HCT116 (cell line): ENCODE measurements at regions not wholly inside any gene's neighbourhood (a gene's known extent, or its start where the extent isn't known, plus 50 kb on each side); places are given as distances from the start of the nearest gene placed in this dataset.

Source experiments
- ATAC-seq: fragments of 200-7000 bp; cut with Tn5 transposase; 2 replicates; pipeline ENCODE4 v1.9.1; 2020; ENCODE audit warnings: mild to moderate bottlenecking, moderate library complexity
- BruUV-seq: library from RNA; stranded (reverse); fragments of 400-500 nt; replicated peaks from 2 replicates; lab custom pipeline; 2021; lab: Mats Ljungman, UMichigan
- CTCF ChIA-PET: fragments of 300-600 bp; sonication (Branson Sonifier 250); formaldehyde crosslinking; loops from one replicate; lab custom pipeline; 2021; ENCODE audit warnings: antibody characterized with exemption; lab: Charles Lee
- POLR2A ChIA-PET: fragments of 300-600, 350-600 bp; sonication (Branson Sonifier 250); formaldehyde crosslinking; loops from one replicate; lab custom pipeline; 2021; ENCODE audit warnings: antibody characterized with exemption; lab: Charles Lee
- RAD21 ChIA-PET, 2 experiments: fragments of 300-600 bp; sonication (Branson Sonifier 250); formaldehyde crosslinking; loops; one replicate each; lab custom pipeline; 2023; ENCODE audit warnings: low total read pairs in 2 of 2; ENCODE audit not compliant: uncharacterized antibody in 2 of 2, unreplicated experiment in 2 of 2, low non-redundant PET in 1 of 2; lab: Charles Lee
- DNase-seq: peaks from one replicate; pipeline ENCODE4 v3.0.0-alpha.2; 2010; ENCODE audit warnings: low read depth, low spot score
- H2AFZ ChIP-seq: fragments of 200-600 bp; shearing (Covaris generic), sonication (generic); 2 replicates; pipeline ENCODE4 v1.6.1; 2017; ENCODE audit warnings: low read depth, mixed run types, mixed read lengths, antibody characterized with exemption, low read length; ENCODE audit not compliant: poor library complexity, severe bottlenecking
- H3K27ac ChIP-seq: 2 replicates; pipeline ENCODE4 v1.5.1; 2012; ENCODE audit warnings: low read depth, low read length
- H3K27me3 ChIP-seq: fragments of 200-600 bp; sonication (generic); 2 replicates; pipeline ENCODE4 v1.6.1; 2016; ENCODE audit warnings: mixed run types, low read length, mixed read lengths; ENCODE audit not compliant: insufficient read depth
- H3K36me3 ChIP-seq, 2 experiments: fragments of 200-500 bp in 1 of 2; fragments of 200-600 bp in 1 of 2; sonication (Bioruptor generic) in 1 of 2; sonication (generic) in 1 of 2; 2 replicates each; pipeline versions ENCODE4 v1.5.1 to v1.6.1; 2014 to 2016; ENCODE audit warnings: low read length in 2 of 2, inconsistent platforms in 1 of 2, mixed read lengths in 1 of 2, mixed run types in 1 of 2; ENCODE audit not compliant: insufficient read depth in 2 of 2, control insufficient read depth in 1 of 2
- H3K4me1 ChIP-seq, 2 experiments: fragments of 200-600 bp in 1 of 2; sonication (generic) in 1 of 2; 2 replicates each; pipeline versions ENCODE4 v1.5.1 to v1.6.1; 2012 to 2017; ENCODE audit warnings: low read length in 2 of 2, inconsistent platforms in 1 of 2, mild to moderate bottlenecking in 1 of 2, mixed read lengths in 1 of 2, mixed run types in 1 of 2, moderate library complexity in 1 of 2; ENCODE audit not compliant: insufficient read depth in 2 of 2, control insufficient read depth in 1 of 2
- H3K4me2 ChIP-seq: fragments of 200-600 bp; sonication (generic); 2 replicates; pipeline ENCODE4 v1.6.1; 2017; ENCODE audit warnings: mixed run types, low read length, mixed read lengths
- H3K4me3 ChIP-seq, 2 experiments: fragments of 200-600 bp in 1 of 2; sonication (generic) in 1 of 2; replicated peaks in 1 of 2; 2 replicates each; pipeline ENCODE4 v1.5.1; 2011 to 2016; ENCODE audit warnings: low read length in 2 of 2, control low read depth in 1 of 2, low read depth in 1 of 2, mild to moderate bottlenecking in 1 of 2, mixed read lengths in 1 of 2, mixed run types in 1 of 2
- H3K79me2 ChIP-seq: fragments of 200-600 bp; sonication (generic); 2 replicates; pipeline ENCODE4 v1.6.1; 2017; ENCODE audit warnings: mild to moderate bottlenecking, mixed run types, low read length, moderate library complexity, mixed read lengths; ENCODE audit not compliant: insufficient read depth
- H3K9ac ChIP-seq: fragments of 200-600 bp; sonication (generic); 2 replicates; pipeline ENCODE4 v1.6.1; 2016; ENCODE audit warnings: low read length, mixed read lengths
- H3K9me2 ChIP-seq: fragments of 200-600 bp; sonication (generic), shearing (Covaris generic); 2 replicates; pipeline ENCODE4 v1.6.1; 2017; ENCODE audit warnings: mixed run types, mild to moderate bottlenecking, moderate library complexity; ENCODE audit not compliant: insufficient read depth
- H3K9me3 ChIP-seq, 2 experiments: fragments of 200-500 bp in 1 of 2; fragments of 200-600 bp in 1 of 2; sonication (Bioruptor generic) in 1 of 2; sonication (generic) in 1 of 2; 2 replicates each; pipeline ENCODE4 v1.6.1; 2014 to 2017; ENCODE audit warnings: low read length in 2 of 2, mixed read lengths in 2 of 2, inconsistent platforms in 1 of 2, low read depth in 1 of 2, mild to moderate bottlenecking in 1 of 2, mixed run types in 1 of 2, moderate library complexity in 1 of 2; ENCODE audit not compliant: control insufficient read depth in 1 of 2, insufficient read depth in 1 of 2
- H4K20me1 ChIP-seq: fragments of 200-600 bp; sonication (generic), shearing (Covaris generic); 2 replicates; pipeline ENCODE4 v1.6.1; 2017; ENCODE audit warnings: mixed run types, mild to moderate bottlenecking, moderate library complexity; ENCODE audit not compliant: insufficient read depth
- CBX3 ChIP-seq: IDR thresholded peaks from 2 replicates; pipeline ENCODE4 v1.6.1; 2012; ENCODE audit warnings: low read depth
- CEBPB ChIP-seq: IDR thresholded peaks from 2 replicates; pipeline ENCODE4 v1.6.1; 2012; ENCODE audit warnings: low read depth
- CTCF ChIP-seq, 3 experiments: fragments of 200-600 bp in 1 of 3; sonication (generic) in 1 of 3; IDR thresholded peaks in 2 of 3; conservative IDR thresholded peaks in 1 of 3; 2 replicates each; pipeline ENCODE4 v1.5.1; 2012 to 2017; ENCODE audit warnings: low read depth in 2 of 3, low read length in 2 of 3, antibody characterized with exemption in 1 of 3, borderline replicate concordance in 1 of 3, control low read depth in 1 of 3, mild to moderate bottlenecking in 1 of 3, mixed read lengths in 1 of 3, mixed run types in 1 of 3, moderate library complexity in 1 of 3; ENCODE audit not compliant: insufficient read depth in 1 of 3
- EGR1 ChIP-seq: IDR thresholded peaks from 2 replicates; pipeline ENCODE4 v1.6.1; 2012; ENCODE audit warnings: low read depth
- ELF1 ChIP-seq: IDR thresholded peaks from 2 replicates; pipeline ENCODE4 v1.6.1; 2012; ENCODE audit warnings: low read depth, borderline replicate concordance
- EZH2phosphoT487 ChIP-seq: fragments of 200-600 bp; IDR thresholded peaks from 2 replicates; pipeline ENCODE4 v1.6.1; 2018; ENCODE audit warnings: antibody characterized with exemption, borderline replicate concordance
- JUND ChIP-seq: IDR thresholded peaks from 2 replicates; pipeline ENCODE4 v1.6.1; 2012
- MAX ChIP-seq: IDR thresholded peaks from 2 replicates; pipeline ENCODE4 v1.6.1; 2012
- POLR2A ChIP-seq: IDR thresholded peaks from 2 replicates; pipeline ENCODE4 v1.7.0; 2011; ENCODE audit warnings: borderline replicate concordance; ENCODE audit not compliant: insufficient read depth, insufficient read length; ENCODE audit errors: extremely low read depth
- POLR2AphosphoS5 ChIP-seq: IDR thresholded peaks from 2 replicates; pipeline ENCODE4 v1.6.1; 2011; ENCODE audit warnings: mild to moderate bottlenecking, low read depth, low read length, moderate library complexity
- RAD21 ChIP-seq: IDR thresholded peaks from 2 replicates; pipeline ENCODE4 v1.6.1; 2012; ENCODE audit warnings: low read depth, mild to moderate bottlenecking
- REST ChIP-seq: IDR thresholded peaks from 2 replicates; pipeline ENCODE4 v1.6.1; 2012; ENCODE audit warnings: low read depth
- SIN3A ChIP-seq: IDR thresholded peaks from 2 replicates; pipeline ENCODE4 v1.6.1; 2012; ENCODE audit warnings: low read depth
- SP1 ChIP-seq: IDR thresholded peaks from 2 replicates; pipeline ENCODE4 v1.6.1; 2012; ENCODE audit warnings: low read depth
- SRF ChIP-seq: IDR thresholded peaks from 2 replicates; pipeline ENCODE4 v1.6.1; 2012; ENCODE audit warnings: low read depth
- TCF7L2 ChIP-seq: IDR thresholded peaks from 2 replicates; pipeline ENCODE4 v1.7.0; 2011; ENCODE audit warnings: borderline replicate concordance, inconsistent platforms; ENCODE audit not compliant: insufficient read depth, insufficient read length; ENCODE audit errors: extremely low read depth
- YY1 ChIP-seq: IDR thresholded peaks from 2 replicates; pipeline ENCODE4 v1.6.1; 2011; ENCODE audit warnings: low read length, low read depth, moderate library complexity, mild to moderate bottlenecking; ENCODE audit not compliant: insufficient replicate concordance; ENCODE audit errors: extremely low read depth
- ZBTB33 ChIP-seq: IDR thresholded peaks from 2 replicates; pipeline ENCODE4 v1.6.1; 2011; ENCODE audit warnings: mild to moderate bottlenecking, low read length, moderate library complexity; ENCODE audit not compliant: insufficient replicate concordance; ENCODE audit errors: extremely low read depth
- ZNF274 ChIP-seq: fragments of 200-500 bp; sonication (Bioruptor generic); IDR thresholded peaks from 2 replicates; pipeline ENCODE4 v1.6.1; 2014; ENCODE audit warnings: mild to moderate bottlenecking, low read depth, low read length, inconsistent platforms
- intact Hi-C: fragments of 100-400 bp; cut with micrococcal nuclease; formaldehyde crosslinking; loops from 2 replicates; pipeline ENCODE4 v1.10.0; 2022

GRCh38 chr4:186018261-186018660 lies 50.7 kb upstream of the TLR3 start:
- no peak overlapping the region for H3K4me3 ChIP-seq
- RAD21 ChIA-PET: no interaction called here
- H3K9ac ChIP-seq: no peak overlapping the region
- H3K9me3 ChIP-seq: no peaks in the 10 kb centered on the region
- no peaks in the 10 kb centered on the region for H4K20me1 ChIP-seq
- no peak overlapping the region for H3K4me2 ChIP-seq
- no peaks in the 10 kb centered on the region for H3K4me1 ChIP-seq
- H3K36me3 ChIP-seq: no peaks in the 10 kb centered on the region
- no peak overlapping the region for H3K27ac ChIP-seq
- POLR2A ChIA-PET: no interaction called here
- TF ChIP-seq SIN3A (no peak), CEBPB (no peak), EGR1 (no peak), CBX3 (no peak), ELF1 (no peak), MAX (no peak), TCF7L2 (no peak), POLR2A (no peak), RAD21 (no peak), SP1 (no peak), JUND (no peak), YY1 (no peak), CTCF (IDR thresholded peaks at IDR 0.05 in 2 of 3, conservative IDR thresholded peaks at IDR 0.05 in 1 of 3; ENCODE audit: borderline replicate concordance in 1 of 3, insufficient read depth in 1 of 3, low read depth in 2 of 3, low read length in 2 of 3) (no peak), ZNF274 (no peak), EZH2phosphoT487 (no peak), ZBTB33 (no peak), SRF (no peak), REST (no peak), POLR2AphosphoS5 (no peak)
- ATAC-seq: no peak
- H3K79me2 ChIP-seq: no peaks in the 10 kb centered on the region
- no TSS peak for BruUV-seq
- no peak overlapping the region for H2AFZ ChIP-seq
- no peaks in the 10 kb centered on the region for H3K27me3 ChIP-seq
- intact Hi-C loops: no loop called here
- CTCF ChIA-PET: interaction anchor here (1.0 to 1.9 kb wide), 2 partner anchors 20 to 377 kb away, joined by 3 to 6 read pairs; no protein-coding TSS in a partner anchor
- no peaks in the 10 kb centered on the region for H3K9me2 ChIP-seq
- no peak for DNase-seq
